HG03103 (cell line): ENCODE measurements at regions not wholly inside any gene's neighbourhood (a gene's known extent, or its start where the extent isn't known, plus 50 kb on each side); places are given as distances from the start of the nearest gene placed in this dataset.

ENCODE experiments used
- ATAC-seq: cut with Tn5 transposase; IDR thresholded peaks from one replicate; pipeline ENCODE4 v1.9.1; 2021; ENCODE audit warnings: low read depth; ENCODE audit not compliant: unreplicated experiment

DNA sequence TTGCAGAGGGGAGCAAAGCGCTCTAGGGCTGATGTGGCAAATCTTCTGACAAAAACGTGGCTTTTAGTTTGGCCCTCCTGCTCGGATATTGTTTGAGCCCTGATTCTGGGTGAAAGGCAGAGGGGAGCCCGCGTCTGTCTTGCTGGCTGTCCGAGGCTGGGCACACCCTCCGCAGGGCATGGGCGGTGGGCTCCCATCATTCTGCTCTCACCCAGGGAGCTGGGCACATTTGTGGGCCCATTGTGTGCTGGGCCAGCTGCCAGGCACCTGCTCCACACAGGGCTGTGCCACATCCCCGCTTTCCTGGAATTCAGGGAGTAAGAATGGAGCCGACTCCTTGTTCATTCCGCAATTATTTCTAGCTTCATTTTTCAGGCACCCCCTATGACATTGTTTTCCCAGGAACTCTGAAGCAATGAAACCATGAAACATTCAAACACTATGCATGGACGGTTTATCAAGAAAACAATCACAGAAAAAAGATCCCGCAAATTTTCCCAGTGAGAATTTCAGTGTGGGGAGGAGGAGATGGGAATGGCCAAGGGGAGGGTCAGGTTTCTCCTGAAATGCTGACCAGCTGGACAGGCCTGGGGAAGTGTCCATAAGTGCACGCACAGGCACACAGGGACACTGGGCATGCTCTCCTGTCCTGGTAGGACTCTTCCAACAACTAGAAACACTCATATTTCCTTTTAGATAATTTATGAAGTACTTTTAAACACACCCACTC is 341.1 kb downstream of the CXCL12 start:
- ATAC-seq: no peak

GRCh38 chr10:44042926-44043602 is 341.8 kb downstream of the CXCL12 start:
- ATAC-seq: no peak

- ATAC-seq: no peak
Observed at GRCh38 chr10:44042075-44042770, 342.7 kb downstream of the CXCL12 start.

DNA sequence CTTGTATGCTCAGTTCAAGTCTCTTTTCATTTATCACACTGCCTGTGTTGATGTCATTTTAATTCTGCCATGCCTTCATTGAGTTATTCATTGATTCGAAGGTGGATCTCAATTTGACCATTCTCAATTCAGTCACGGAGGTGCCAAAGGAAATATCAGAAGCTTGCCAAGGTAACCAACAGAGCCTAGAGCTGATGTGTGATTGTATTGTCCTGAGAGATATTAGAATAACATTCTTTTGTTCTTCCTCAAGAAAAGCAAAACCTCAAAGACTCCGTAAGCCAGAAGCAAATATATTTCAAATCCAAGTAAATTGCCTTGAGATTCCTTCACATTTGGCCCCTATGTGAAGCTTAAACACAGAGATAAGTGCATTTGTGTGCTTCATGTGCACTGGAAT is 345.3 kb downstream of the CXCL12 start:
- no peak for ATAC-seq

- ATAC-seq: no peak
Observed at GRCh38 chr10:44036425-44036824, 348.5 kb downstream of the CXCL12 start.

GRCh38 chr10:44035474-44036197 is 349.3 kb downstream of the CXCL12 start:
- no peak for ATAC-seq

GRCh38 chr10:44034946-44035345 is 350.0 kb downstream of the CXCL12 start:
- ATAC-seq: no peak

- no peak for ATAC-seq
Observed at GRCh38 chr10:44033008-44033407, 351.9 kb downstream of the CXCL12 start.

GRCh38 chr10:44032216-44032615 is 352.7 kb downstream of the CXCL12 start:
- no peak for ATAC-seq

DNA sequence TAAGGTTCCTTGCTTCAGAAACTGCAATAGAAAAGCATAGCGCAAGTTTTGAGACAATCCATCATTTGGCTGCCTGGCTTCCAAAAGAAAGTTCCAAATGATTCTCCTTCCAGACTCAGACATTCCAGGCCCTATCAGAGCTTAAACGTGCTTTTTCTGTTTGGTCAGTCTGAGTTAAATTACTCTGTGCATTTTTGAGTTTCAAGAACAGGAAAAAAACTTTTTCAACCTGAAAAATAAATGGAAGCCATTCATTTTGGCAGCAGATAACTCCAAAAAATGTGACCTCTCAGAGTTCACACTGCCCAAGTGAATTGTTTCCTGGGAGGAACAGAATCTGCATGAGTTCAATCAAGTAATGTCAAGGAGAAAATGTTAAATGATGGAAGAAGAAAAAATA is 354.2 kb downstream of the CXCL12 start:
- no peak for ATAC-seq

GRCh38 chr10:44030132-44030531 is 354.8 kb downstream of the CXCL12 start:
- peak; percentile 87 for ATAC-seq

- ATAC-seq: no peak
Observed at GRCh38 chr10:44028384-44029137, 356.3 kb downstream of the CXCL12 start.

DNA sequence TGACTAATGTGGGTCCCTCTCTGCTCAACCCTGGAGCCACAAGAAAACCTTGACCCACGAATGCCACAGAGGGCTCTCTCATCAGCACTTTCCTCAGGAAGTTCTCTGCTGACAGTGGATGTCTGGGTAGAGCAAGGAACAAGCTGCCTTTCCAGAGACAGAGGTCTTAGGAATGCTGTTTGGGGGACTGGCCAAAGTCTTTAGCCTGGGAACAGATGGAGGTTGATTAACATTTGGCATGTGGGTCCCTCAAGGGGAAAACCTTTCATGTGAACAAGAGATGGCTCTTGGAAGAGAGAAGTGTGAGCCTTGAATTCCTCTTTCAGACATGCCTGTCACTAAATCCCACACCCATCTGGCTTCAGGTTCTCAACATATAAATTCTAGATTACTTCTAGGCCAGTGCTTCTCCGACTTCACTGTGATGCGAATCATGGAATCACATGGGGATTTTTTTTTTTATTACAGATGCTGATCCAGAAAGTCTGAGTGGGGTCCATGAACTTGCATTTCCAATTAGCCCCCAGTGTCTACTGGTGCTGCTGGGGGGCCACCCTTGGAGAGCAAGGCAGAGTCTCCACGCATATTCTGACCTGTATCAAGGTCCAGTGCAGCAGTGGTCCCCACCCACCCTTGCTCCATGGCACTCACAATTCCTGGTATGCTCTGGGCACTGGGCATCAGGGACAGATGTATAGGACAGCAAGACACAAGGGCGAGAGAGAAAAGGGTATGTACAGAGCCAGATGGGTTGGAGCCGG is 360.4 kb downstream of the CXCL12 start:
- no peak for ATAC-seq

- ATAC-seq: no peak
Observed at GRCh38 chr10:44023517-44023916, 361.4 kb downstream of the CXCL12 start.

GRCh38 chr10:44022203-44022602 is 362.7 kb downstream of the CXCL12 start:
- no peak for ATAC-seq

- no peak for ATAC-seq
Observed at GRCh38 chr10:44020322-44021111, 364.4 kb downstream of the CXCL12 start.

DNA sequence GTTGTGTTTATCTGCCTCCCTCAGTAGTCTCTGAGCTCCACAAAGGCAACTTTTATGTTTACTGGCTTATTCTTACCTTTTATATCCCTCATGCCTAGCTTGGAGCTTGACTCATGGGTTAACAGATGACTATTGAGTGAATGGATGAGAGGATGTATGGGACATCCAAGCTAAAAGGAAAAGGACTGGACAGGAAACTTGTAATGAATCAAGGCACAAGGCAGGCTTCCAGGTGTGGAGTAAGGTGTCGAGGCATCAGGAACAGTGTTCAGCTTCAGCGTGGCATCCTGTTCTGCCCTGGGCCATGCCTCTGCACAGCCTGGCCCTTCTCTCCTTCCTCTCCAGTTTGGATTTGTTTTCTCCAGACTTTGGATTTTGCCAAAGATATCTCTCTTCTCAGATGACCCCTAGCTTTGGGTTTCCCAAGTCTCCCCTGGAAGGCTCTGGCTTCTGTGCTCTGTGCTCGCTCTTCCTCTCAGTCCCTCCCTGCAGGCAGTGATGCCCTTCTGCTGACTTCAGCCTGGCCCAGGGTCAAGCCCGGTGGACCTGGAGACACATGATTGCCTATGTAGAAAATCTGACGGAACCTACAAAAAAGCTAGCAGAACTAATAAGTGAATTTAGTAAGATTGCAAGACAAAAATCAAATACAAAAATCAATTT is 367.3 kb downstream of the CXCL12 start:
- no peak for ATAC-seq
